ENCODE measurements at regions not wholly inside any gene's neighbourhood (a gene's known extent, or its start where the extent isn't known, plus 50 kb on each side); places are given as distances from the start of the nearest gene placed in this dataset.

DNA sequence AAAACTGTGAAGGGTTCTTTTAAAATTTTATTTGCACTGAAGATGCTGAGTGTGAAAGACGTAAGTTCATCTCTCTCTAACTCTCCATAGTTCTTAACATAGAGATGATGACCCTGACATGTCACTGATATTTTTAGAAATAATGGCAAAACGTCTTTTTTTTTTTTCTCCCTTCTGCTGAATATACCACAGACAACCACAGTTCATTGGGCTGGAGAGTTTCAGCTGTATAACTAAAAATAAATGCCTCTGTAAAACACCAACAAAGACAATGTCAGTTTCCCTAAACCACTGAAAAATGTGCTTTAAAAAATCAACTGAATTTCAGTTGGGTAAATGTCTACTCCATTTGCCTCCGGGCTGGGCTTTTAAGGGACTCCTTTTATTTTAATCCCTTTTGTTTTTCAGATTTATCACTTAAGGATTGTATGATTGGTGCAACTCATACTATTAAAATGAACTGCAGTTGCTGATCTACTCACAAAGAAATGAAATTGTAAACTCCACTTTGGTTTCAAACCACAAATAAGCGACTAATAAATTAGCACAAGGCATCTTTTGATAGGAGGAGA lies 830.9 kb upstream of the WWC1 start:
- WGBS (ENCODE audit: insufficient coverage) = no CpG with 5 or more reads among the region's 4 CpGs
- no peak for ATAC-seq (ENCODE audit: low read depth)
- TF ChIP-seq, protein P1, sequence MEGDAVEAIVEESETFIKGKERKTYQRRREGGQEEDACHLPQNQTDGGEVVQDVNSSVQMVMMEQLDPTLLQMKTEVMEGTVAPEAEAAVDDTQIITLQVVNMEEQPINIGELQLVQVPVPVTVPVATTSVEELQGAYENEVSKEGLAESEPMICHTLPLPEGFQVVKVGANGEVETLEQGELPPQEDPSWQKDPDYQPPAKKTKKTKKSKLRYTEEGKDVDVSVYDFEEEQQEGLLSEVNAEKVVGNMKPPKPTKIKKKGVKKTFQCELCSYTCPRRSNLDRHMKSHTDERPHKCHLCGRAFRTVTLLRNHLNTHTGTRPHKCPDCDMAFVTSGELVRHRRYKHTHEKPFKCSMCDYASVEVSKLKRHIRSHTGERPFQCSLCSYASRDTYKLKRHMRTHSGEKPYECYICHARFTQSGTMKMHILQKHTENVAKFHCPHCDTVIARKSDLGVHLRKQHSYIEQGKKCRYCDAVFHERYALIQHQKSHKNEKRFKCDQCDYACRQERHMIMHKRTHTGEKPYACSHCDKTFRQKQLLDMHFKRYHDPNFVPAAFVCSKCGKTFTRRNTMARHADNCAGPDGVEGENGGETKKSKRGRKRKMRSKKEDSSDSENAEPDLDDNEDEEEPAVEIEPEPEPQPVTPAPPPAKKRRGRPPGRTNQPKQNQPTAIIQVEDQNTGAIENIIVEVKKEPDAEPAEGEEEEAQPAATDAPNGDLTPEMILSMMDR (IDR thresholded peaks at IDR 0.05) = no peak
- no peak for TF ChIP-seq EZH2 (IDR thresholded peaks at IDR 0.05; ENCODE audit: borderline replicate concordance, insufficient read depth, low read depth, low read length, poor library complexity, severe bottlenecking)
- intact Hi-C loops (cut with micrococcal nuclease) = no loop called here
- no peak overlapping the region for H2AFZ ChIP-seq (ENCODE audit: insufficient read depth, low read depth, low read length, poor library complexity, severe bottlenecking)
- no peaks in the 10 kb centered on the region for H3K27me3 Mint-ChIP-seq
- no peaks in the 10 kb centered on the region for H3K4me1 Mint-ChIP-seq
- no peak overlapping the region for H3K9ac ChIP-seq (ENCODE audit: low read length)
- no peak overlapping the region for H3K27ac ChIP-seq (ENCODE audit: low read length in 2 of 2)
- DNase-seq = no peak
- CTCF ChIA-PET = no interaction called here
- no peaks in the 10 kb centered on the region for H4K20me1 ChIP-seq (ENCODE audit: control insufficient read depth, insufficient read depth, low read length, poor library complexity, severe bottlenecking)
- H3K4me3 ChIP-seq (ENCODE audit: control extremely low read depth in 1 of 5, extremely low read depth in 1 of 5, insufficient read depth in 1 of 5, low read depth in 2 of 5, low read length in 4 of 5) = no peak overlapping the region
- H3K4me2 ChIP-seq (replicated peaks; ENCODE audit: low read depth, low read length, poor library complexity, severe bottlenecking) = no peak overlapping the region
- H3K79me2 ChIP-seq (ENCODE audit: control insufficient read depth, insufficient read depth, low read length) = no peaks in the 10 kb centered on the region
- peaks cover 8% of the 10 kb centered on the region for H3K9me3 Mint-ChIP-seq (ENCODE audit: insufficient read depth)
- no peak overlapping the region for H3K27ac Mint-ChIP-seq
- no peaks in the 10 kb centered on the region for H3K4me1 ChIP-seq (ENCODE audit: control insufficient read depth in 2 of 2, insufficient read depth in 2 of 2, low read length in 2 of 2)
- POLR2A ChIA-PET = no interaction called here
- no peaks in the 10 kb centered on the region for H3K27me3 ChIP-seq (replicated peaks in 1 of 4; ENCODE audit: control extremely low read depth in 1 of 4, control insufficient read depth in 3 of 4, insufficient read depth in 4 of 4, low read length in 3 of 4)
- H3K4me3 Mint-ChIP-seq = no peak overlapping the region
- H3K36me3 ChIP-seq (replicated peaks in 1 of 2; ENCODE audit: control extremely low read depth in 1 of 2, control insufficient read depth in 1 of 2, extremely low read depth in 1 of 2, insufficient read depth in 2 of 2, low read length in 1 of 2) = no peaks in the 10 kb centered on the region
- peaks cover 0 to 8% (median 0%) of the 10 kb centered on the region in 3 donors for H3K9me3 ChIP-seq (ENCODE audit: control extremely low read depth in 1 of 3, control insufficient read depth in 2 of 3, insufficient read depth in 1 of 3, low read length in 2 of 3)

DNA sequence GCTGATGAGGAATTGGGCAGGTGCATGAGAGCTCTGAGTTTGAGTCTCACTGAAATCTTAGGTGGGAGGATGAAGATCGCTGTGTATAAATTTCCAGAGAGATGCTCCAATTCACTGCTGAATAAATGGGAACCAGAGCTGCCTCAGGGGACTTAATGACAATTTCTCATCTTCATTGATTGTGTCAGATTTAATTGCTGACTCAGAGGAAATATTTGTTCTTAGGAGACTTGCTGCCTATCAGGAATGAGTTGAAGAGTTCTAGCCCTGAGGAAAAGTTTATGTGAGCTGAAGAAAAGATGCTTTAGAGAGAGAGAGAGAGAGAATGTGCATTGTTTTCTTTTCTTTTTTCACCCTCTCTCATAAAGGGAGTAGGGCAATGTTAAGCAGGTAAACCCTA lies 827.5 kb upstream of the WWC1 start:
- no peaks in the 10 kb centered on the region for H3K27me3 Mint-ChIP-seq
- POLR2A ChIA-PET = no interaction called here
- H3K4me2 ChIP-seq (replicated peaks; ENCODE audit: low read depth, low read length, poor library complexity, severe bottlenecking) = no peak overlapping the region
- no peak overlapping the region for H3K27ac ChIP-seq (ENCODE audit: low read length in 2 of 2)
- peaks cover 12% of the 10 kb centered on the region for H3K9me3 Mint-ChIP-seq (ENCODE audit: insufficient read depth)
- CTCF ChIA-PET = no interaction called here
- no peaks in the 10 kb centered on the region for H3K4me1 Mint-ChIP-seq
- H3K79me2 ChIP-seq (ENCODE audit: control insufficient read depth, insufficient read depth, low read length) = no peaks in the 10 kb centered on the region
- ATAC-seq (ENCODE audit: low read depth) (no peak), DNase-seq (no peak)
- WGBS (ENCODE audit: insufficient coverage) = 90% methylated on average over 1 of the region's 1 CpG
- TF ChIP-seq, protein P1 (IDR thresholded peaks at IDR 0.05) = no peak
- no peak for TF ChIP-seq EZH2 (IDR thresholded peaks at IDR 0.05; ENCODE audit: borderline replicate concordance, insufficient read depth, low read depth, low read length, poor library complexity, severe bottlenecking)
- H3K27me3 ChIP-seq (replicated peaks in 1 of 4; ENCODE audit: control extremely low read depth in 1 of 4, control insufficient read depth in 3 of 4, insufficient read depth in 4 of 4, low read length in 3 of 4) = no peaks in the 10 kb centered on the region
- H3K4me3 Mint-ChIP-seq = no peak overlapping the region
- H2AFZ ChIP-seq (ENCODE audit: insufficient read depth, low read depth, low read length, poor library complexity, severe bottlenecking) = no peak overlapping the region
- H3K4me3 ChIP-seq (ENCODE audit: control extremely low read depth in 1 of 5, extremely low read depth in 1 of 5, insufficient read depth in 1 of 5, low read depth in 2 of 5, low read length in 4 of 5) = no peak overlapping the region
- H3K36me3 ChIP-seq (replicated peaks in 1 of 2; ENCODE audit: control extremely low read depth in 1 of 2, control insufficient read depth in 1 of 2, extremely low read depth in 1 of 2, insufficient read depth in 2 of 2, low read length in 1 of 2) = no peaks in the 10 kb centered on the region
- H3K9me3 ChIP-seq (ENCODE audit: control extremely low read depth in 1 of 3, control insufficient read depth in 2 of 3, insufficient read depth in 1 of 3, low read length in 2 of 3) = peaks cover 0 to 8% (median 0%) of the 10 kb centered on the region in 3 donors
- intact Hi-C loops (cut with micrococcal nuclease) = no loop called here
- H3K4me1 ChIP-seq (ENCODE audit: control insufficient read depth in 2 of 2, insufficient read depth in 2 of 2, low read length in 2 of 2) = no peaks in the 10 kb centered on the region
- no peaks in the 10 kb centered on the region for H4K20me1 ChIP-seq (ENCODE audit: control insufficient read depth, insufficient read depth, low read length, poor library complexity, severe bottlenecking)
- no peak overlapping the region for H3K9ac ChIP-seq (ENCODE audit: low read length)
- H3K27ac Mint-ChIP-seq = no peak overlapping the region
